GM12864 (cell line): ENCODE measurements at regions not wholly inside any gene's neighbourhood (a gene's known extent, or its start where the extent isn't known, plus 50 kb on each side); places are given as distances from the start of the nearest gene placed in this dataset.
"Not testable (repeated sequence)": the region's sequence is repeated elsewhere in the genome, so short reads cannot be mapped to it uniquely, and the experiment has no call there.

Source experiments
- DNase-seq: peaks from one replicate; pipeline ENCODE4 v3.0.0-alpha.2; 2011; ENCODE audit warnings: low read depth
- H3K4me3 ChIP-seq: 2 replicates; pipeline ENCODE4 v1.5.1; 2011; ENCODE audit warnings: mild to moderate bottlenecking, low read depth, low read length, control low read depth
- CTCF ChIP-seq: IDR thresholded peaks from 2 replicates; pipeline ENCODE4 v1.5.1; 2011; ENCODE audit warnings: low read depth, mild to moderate bottlenecking, moderate library complexity, low read length, control low read depth, inconsistent platforms; ENCODE audit errors: missing control alignments

GRCh38 chr11:134945993-134946392, 534.0 kb upstream of the B3GAT1 start:
- DNase-seq: no peak
- H3K4me3 ChIP-seq: no peak overlapping the region
- no peak for TF ChIP-seq CTCF

GRCh38 chr11:134944986-134945385, 532.9 kb upstream of the B3GAT1 start:
- TF ChIP-seq CTCF: no peak
- no peak overlapping the region for H3K4me3 ChIP-seq
- DNase-seq: no peak

GRCh38 chr11:134944131-134944530, 532.1 kb upstream of the B3GAT1 start:
- TF ChIP-seq CTCF: no peak
- no peak for DNase-seq

GRCh38 chr11:134943544-134943943, 531.5 kb upstream of the B3GAT1 start:
- no peak for DNase-seq
- H3K4me3 ChIP-seq: no peak overlapping the region
- no peak for TF ChIP-seq CTCF

More at GRCh38 chr11:134944131-134944530, 532.1 kb upstream of the B3GAT1 start:
- no peak overlapping the region for H3K4me3 ChIP-seq

- TF ChIP-seq CTCF: no peak
- no peak overlapping the region for H3K4me3 ChIP-seq
- no peak for DNase-seq
These were observed 530.6 kb upstream of the B3GAT1 start for GRCh38 chr11:134942681-134943080.

- not testable (repeated sequence) for DNase-seq, H3K4me3 ChIP-seq
These were observed 530.0 kb upstream of the B3GAT1 start for GRCh38 chr11:134941936-134942600.

GRCh38 chr11:134941326-134941725, 529.3 kb upstream of the B3GAT1 start:
- no peak overlapping the region for H3K4me3 ChIP-seq
- TF ChIP-seq CTCF: no peak
- DNase-seq: no peak
